Cardiac septum (tissue), 1 donor: ENCODE measurements at regions not wholly inside any gene's neighbourhood (a gene's known extent, or its start where the extent isn't known, plus 50 kb on each side); places are given as distances from the start of the nearest gene placed in this dataset.
A peak's percentile ranks its signal among the peaks of the same experiment; 100 is the strongest.

ENCODE experiments used
- DNase-seq: peaks from one replicate; pipeline ENCODE4 v3.0.0-alpha.2; 2020; ENCODE audit warnings: low spot score
- intact Hi-C: fragments of 100-400 bp; cut with DNase I; formaldehyde crosslinking; loops from one replicate; pipeline ENCODE4 v1.14.0; 2022
- donor health status: DM: no; HTN: no; CAD: no.

DNA sequence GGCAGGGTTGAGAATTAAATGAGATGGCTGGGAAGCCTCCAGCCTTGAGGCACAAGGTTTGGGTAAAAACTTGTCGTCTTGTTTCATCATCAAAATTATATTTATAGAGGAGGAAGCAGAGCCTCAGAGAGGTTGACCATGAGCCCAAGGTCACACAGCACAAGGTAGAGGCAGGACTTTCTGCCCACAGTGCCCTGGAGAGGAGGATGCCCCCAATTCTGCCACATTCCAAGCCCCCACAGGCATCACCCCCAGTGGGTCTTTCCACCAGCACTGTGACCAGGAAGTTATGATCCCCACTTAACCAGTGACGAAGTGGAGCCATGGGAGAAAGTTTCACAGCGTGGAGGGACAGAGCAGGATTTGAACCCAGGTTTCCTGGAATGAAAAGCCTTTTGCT, 400.0 kb downstream of the MATN1 start:
- DNase-seq = no peak
- intact Hi-C loops = no loop called here

DNA sequence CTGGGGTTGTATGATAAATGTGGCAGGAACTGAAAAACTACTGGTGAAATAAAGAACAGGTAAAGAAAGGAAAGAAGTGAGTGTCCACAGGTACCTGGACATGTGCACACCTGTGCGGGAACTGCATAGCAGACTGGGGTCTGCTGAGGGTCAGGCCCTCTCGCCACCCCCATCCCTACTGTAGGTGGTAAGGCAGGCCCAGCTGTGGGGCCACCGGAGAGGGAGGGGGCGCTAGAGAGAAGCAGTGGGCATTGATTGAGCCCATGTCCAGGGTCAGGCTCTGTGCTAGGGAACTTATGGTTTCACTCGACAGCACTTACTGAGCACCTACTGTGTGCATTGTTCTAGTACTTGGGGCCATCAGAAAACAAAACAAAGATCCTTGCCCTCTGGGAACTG, 400.5 kb downstream of the MATN1 start:
- DNase-seq = peak; percentile 35
- intact Hi-C loops = no loop called here

DNA sequence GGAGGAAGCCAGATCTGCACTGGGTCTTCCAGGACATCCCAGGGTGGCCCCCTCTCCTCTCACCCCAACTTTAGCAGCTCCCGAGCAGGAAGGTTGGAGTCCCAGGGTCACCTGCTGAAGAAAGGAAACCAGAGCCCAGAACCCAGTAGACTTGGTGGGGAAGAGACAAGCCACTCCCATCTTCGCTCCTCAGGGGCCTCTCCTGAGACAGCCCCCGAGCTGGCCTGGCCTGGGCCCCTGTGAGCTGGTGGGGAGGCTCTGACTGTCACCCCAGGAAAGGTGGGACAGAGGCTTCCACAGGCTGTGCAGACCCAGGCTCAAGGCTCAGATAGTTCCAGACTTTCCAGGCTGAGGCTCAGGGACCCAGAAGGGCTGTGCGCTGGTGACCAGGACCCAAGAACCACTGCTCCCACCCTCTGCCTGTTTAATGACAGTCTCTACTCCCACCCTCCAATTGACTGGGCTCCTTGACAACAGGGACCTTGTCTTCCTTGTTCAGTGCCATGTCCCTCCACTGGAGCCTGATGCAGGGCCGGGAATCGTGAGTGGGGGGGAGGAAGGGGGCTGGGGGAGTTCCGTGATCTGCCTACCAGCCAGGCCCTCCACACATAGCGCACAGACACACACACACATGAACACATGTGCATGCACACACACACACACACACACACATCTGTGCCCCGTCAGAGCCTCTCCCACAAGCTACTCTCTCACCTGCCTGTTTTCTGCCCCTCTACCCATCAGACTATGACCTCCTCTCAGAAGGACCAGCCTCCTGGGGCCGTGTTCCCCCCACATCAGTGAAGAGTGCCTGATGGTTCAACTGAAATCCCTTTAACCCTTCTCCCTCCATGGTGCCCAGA, 401.2 kb downstream of the MATN1 start:
- peak; percentile 68 for DNase-seq
- intact Hi-C loops = no loop called here

DNA sequence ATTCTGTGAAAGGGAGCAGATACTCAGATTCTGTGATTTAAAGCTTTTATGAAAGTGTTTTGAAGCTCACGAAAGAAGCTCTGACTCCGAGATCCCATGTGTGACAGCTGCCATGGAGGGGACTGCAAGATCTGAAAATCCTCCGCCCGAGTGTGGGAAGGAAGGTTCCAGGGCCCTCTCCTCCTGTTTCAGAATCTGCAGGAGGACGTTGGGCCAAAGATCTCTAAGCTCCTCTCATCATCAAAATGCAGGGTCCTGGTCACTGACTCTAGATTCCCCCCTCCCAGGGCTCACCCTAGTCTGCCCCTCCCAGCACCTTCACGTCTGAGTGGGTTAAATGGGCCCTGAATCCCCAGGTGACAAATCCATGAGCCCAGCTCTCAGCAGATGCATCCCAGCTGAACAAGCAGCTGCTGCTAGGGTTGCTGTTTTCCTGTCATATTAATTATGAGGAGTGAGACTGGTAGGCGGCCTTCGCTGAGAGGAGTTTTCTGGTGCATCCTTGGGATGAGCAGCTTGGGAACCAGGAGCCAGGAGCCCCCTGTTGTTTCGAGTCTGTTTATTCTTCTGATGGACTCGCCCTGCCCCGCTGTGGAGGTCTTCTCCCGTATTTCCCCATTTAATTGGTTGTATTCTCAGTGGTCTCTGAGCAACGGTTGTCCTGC, 402.0 kb downstream of the MATN1 start:
- DNase-seq = peak; percentile 60
- intact Hi-C loops = no loop called here

DNA sequence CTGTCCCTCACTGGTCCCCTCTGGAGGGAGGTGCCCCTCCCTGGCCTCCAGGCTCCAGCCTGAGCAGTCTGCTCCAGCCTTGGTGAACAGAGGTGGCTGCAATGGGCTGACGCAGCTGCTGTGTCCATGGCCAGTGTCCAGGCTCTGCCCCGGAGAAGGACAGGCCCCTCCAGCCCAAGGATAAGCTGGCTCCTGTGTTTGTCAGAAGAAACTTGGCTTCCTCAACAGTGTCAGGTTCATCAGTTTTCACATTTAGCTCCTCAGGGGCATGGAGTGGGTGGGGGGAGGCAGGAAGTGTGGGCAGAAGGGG, 402.8 kb downstream of the MATN1 start:
- intact Hi-C loops = no loop called here
- peak; percentile 38 for DNase-seq

DNA sequence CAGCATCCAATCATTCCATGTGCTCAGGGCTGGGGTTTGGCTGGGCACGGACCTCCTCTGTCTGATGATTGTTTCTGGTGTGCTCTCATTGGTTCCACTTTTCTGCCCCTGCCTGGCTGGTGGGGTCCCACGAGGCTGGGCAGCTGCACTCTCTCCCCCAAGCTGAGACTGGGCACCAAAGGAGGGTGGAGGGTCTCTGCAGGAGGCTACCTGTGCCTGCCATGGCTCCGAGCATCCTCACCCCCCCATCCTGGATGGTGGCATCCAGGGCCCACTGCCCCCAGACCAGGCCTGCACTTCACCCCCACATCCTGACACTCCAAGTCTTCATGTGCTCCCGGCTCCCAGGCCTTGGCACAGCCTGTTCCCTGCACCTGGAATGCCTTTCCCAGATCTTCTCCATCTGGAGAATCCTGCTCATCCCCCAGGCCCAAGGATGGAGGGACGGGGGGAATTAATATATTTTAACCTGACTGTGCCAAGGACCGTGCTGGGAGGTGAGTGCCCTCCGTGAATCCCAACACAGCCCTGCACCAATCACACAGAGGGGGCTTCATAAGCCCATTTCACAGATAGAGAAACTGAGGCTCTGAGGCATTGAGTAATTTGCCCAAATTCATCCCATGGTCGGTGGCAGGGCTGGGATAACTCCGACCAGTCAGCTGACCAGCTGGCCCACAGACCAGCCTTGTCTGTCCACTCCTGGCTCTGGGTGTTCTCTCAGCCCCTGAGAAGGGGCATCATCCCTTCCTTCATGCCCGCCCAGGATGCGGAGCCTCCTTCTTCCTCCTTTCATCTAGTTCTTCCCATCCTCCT, 403.4 kb downstream of the MATN1 start:
- DNase-seq = peak; percentile 53
- intact Hi-C loops = no loop called here

DNA sequence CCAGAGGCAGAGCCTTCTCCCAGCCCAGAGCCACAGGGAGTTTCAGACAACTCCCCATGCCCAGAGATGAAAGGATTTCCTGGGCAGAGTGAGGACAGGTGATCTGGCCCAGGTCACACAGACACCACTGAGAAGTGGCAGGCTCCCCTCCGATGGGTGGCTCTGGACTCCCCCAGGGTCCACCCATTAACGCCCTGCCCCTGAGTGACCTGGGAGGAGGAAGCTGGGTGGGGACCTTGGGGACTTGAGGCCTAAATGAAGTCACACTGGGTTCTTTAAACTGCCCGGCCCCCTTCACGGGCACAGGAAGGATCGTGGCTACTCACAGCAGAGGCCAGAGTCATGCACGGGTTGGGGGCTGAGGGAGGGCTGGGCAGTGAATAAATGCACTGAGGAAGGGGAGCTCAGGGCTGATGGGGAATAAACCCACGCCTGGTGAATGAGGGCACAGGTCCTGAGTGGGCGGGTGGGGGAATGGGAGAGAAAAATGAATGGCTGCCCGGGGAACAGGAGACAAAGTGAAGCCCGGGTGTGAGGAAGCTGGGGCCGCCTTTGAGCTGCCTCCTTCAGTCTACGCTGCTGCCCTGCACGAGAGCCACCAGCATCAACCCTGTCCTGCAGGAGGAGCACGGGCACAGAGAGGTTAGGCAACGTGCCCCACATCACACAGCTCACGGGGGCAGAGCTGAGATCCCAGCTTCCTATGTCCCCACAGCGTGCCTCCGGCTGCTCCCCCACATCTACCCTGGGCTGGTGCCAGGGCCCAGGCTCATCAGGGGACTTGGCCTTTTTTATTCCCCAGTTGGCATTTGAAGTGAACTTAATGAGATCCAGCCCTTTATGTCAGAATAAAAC, 404.3 kb downstream of the MATN1 start:
- peak; percentile 38 for DNase-seq
- intact Hi-C loops = no loop called here

DNA sequence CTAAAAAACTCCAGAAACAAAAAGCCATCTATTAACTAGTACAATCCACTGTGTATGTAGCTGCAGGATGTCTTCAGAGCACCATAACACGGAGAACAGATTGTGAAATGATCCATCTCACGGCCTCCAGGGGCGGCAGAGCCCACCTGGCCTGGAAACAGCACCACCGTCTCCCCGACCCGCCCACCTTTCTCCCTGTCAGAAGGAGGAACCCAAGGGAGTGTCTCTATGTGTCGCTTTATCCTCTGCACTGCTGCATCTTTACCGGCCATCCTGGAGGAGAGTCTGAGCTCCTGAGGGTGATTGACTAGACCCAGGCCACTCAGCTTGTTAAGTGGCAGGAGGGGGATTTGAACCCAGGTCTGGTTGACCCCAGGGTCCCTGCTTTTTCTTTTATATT, 405.0 kb downstream of the MATN1 start:
- no peak for DNase-seq
- intact Hi-C loops = no loop called here

DNA sequence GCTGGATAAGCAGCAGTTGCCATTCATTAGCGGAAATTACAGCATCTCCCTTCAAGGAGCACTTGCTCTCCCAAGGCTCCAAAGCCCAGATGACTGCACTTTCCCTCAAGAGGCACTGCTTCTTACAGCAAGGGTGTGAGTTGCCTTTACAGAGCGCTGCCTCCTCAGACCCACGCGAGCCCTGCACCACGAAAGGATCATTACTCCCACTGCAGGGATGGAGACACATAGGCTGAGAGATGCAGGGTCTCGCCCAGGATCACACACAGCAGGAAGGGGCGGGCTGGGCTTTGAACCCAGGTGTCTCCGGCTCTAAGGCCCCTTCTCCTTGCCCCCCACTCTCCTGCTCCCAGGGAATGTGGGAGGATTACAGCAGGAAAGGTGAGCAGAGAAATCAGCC, 405.5 kb downstream of the MATN1 start:
- intact Hi-C loops = no loop called here
- DNase-seq = peak; percentile 27

DNA sequence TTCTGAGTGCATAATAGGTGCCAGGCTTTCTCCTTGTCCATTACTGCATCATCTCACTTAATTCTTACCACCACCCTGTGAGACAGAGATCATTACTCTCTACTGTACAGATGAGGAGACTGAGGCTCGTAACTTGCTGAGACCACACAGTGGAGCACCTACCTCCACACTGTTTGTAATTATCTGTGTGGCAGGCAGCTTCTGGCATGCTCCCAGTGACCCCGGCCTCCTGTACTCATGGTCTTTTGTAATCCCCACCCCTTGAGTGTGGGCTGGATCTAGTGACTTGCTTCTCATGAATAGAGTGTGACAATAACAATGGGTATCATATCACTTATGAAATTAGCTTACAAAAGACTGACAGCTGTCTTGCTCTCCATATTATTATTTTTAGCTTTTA, 407.3 kb downstream of the MATN1 start:
- intact Hi-C loops = no loop called here

DNA sequence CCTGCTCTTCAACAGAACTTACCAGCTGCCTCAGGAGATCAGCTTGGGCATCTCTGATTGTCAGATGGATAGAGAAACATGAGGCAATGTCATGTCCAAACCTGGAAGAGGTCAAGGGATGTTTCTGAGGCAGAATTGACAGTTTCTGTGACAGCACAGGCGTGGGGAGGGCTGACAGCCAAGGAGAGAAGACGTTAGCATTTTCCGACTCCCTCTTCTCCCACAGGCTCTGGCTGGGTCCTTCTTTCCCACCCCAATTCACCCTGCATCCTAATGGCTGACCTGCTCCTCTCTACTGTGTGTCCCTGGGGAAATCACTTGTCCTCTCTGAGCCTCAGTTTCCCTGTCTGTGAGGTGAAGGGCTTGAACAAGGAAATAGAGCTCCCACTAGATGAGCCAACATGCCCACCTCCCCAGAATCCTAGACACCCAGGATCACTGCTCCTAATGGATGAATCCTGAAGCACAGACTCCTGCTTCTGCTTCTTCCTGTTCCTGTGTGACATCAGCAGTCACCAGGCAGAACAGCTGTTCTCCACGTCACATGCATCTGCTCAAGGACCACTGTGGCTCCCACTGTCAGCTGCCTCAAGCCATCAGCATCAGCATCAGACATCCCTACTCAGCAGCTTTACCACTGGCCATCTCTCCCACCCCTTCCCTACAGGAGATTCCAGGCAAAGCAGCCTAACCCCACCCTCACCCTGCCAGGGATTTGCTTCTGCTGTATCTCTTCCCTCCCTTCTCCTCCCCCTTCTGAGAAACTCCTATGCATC, 408.0 kb downstream of the MATN1 start:
- intact Hi-C loops = no loop called here
- peak; percentile 55 for DNase-seq

More for the DNA sequence above, 407.3 kb downstream of the MATN1 start:
- peak; percentile 26 for DNase-seq

DNA sequence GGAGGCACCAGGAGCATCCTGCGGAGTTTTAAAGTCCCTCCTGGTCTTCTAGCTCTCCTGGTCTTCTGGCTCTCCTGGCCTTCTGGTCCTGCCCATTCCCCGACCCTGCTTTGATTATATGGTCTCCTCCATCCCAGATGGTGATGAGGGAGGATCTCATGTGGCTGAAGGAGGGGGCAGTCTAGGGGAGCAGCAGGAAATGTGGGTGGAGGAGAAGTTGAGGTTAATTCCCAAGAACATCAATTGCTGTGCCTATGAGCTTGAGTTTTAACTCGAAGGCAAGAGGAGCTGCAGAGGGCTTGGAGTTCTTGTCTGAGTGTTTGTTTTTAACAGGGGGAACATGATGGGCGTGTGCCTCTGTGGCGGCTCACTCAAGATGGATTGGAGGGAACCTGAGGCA, 408.8 kb downstream of the MATN1 start:
- intact Hi-C loops = no loop called here
- no peak for DNase-seq

DNA sequence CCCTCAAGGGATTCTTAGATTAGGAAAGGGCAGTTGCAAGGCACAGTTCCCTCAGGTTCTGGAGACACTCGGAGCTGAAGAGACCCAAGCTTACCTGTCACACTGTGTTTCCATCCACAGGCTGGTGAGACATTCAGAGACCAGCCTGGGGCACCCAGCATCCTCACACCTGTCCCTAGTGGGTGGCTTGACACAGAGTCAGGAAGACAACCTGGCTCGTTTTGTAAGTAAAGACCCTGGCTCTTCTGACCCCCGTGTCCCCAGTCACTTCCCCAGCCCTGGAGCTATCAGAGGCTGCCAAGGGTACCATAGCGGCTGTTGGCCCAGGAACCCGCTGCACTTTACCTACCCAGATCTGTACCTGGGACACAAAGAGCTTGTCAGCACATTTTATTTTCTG, 409.8 kb downstream of the MATN1 start:
- DNase-seq = peak; percentile 27
- intact Hi-C loops = no loop called here

DNA sequence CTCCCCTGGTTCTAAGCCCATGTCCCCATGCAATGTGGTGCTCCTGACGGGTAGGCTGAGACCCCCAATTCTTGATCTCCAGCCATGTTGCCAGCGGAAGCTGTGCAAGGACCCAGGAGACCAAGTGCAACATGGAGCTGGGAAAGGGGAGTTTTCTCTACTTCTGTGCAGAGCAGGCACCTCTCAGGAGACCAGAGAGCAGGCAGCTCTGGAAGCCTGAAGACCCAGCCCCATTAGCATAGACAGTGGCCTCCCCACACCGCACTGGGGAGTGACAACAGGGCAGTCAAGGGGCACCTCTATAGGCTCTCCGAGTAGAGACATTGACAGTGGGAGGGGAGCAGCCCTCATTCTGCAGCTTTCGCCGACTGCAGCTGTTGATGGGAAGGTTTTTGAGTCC, 410.2 kb downstream of the MATN1 start:
- DNase-seq = no peak
- intact Hi-C loops = no loop called here

DNA sequence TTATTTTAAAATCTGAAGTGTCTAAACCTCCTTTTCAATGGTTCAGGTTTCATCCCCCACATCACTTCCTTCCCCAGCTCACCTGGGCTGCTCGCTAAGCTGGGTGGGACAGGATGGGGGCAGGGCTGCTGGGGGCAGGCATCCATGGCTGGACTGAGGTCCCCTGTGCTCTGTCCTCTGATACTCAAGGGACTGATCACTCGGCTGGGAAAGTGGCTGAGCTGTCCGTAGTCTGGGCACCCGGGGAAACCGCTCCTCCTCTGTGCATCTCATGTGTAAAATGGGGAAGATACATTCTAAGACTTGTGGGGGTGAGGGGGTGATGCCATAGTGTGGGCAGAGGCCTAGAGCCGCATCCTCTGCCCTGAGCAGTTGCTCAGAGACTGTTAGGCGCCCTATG, 411.2 kb downstream of the MATN1 start:
- intact Hi-C loops = no loop called here
- DNase-seq = no peak

DNA sequence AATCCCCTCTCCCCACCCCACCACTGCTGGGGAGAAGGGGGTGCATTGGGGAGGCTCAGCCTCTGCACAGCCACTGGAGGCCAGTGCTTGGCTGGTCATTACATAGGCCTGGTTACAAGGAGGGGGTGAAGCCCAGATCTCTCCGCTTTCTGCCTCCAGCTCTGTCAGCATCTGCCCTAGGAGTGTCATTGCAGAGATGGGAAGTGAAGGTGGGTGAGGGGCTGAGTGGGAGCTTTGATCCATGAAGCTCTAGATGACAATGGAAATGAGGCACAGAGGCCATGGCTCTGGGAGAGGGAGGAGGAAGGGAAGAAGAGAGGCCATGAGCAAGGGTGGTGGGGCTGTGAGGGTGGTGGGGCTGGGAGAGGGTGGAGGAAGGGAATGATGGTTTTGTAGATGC, 411.6 kb downstream of the MATN1 start:
- peak; percentile 19 for DNase-seq
- intact Hi-C loops = no loop called here

DNA sequence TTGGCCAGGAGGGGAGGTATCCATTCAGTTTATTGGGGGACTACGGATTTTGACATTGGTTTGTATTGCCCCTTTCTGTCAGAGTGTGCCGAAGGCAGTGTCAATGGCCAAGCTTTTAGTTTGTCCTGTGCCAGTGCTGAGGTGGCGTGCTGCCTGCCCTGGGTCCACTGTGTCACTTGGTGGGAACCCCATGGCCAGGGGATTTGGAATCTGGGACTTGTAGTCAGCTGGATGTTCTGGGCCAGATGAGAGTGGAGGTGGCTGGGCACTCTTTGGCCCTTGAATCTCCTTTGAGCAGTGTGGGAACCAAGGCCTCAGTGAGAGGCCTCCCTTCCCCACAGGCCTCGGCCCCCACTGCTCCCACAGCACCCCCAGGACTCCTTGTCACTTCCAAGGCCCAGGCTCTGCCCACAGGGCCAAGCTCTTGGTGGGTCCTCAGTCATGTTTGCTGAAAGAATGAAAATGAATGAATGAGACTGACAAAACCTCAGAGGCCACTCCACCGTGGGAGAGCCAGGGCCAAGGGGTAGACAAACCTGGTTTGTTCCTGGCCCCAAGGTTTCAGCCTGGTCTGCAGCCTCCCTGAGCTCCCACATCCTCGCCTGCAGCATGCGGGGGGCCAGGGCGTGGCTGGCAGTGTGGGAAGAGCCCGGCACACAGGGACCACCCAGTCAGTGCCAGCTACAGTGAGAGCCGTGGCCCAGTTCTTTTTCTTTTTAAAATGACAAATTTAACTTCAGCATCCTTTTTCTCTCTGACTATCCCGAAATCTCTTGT, 412.2 kb downstream of the MATN1 start:
- intact Hi-C loops = no loop called here
- peak; percentile 38 for DNase-seq

DNA sequence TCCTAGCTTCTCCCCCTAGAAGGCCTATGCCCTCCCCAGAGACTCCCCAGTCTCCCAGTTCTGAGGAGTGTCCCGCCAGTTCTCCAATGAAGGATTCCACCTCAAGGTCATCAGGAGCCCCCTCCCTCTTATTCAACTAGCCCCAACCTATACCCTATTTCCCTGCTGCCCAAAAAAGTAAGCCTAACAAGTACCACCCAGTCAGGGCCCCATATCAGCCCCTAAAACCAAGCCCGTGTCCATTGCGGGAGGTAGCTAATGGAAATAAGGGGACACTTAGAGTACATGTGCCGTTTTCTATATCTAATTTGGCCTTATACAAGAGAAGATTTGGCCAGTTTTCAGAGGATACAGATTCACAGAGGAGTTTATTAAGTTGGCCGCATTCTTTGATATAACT, 416.2 kb downstream of the MATN1 start:
- peak; percentile 29 for DNase-seq
- intact Hi-C loops = no loop called here
